ENCODE measurements at regions not wholly inside any gene's neighbourhood (a gene's known extent, or its start where the extent isn't known, plus 50 kb on each side); places are given as distances from the start of the nearest gene placed in this dataset.

DNA sequence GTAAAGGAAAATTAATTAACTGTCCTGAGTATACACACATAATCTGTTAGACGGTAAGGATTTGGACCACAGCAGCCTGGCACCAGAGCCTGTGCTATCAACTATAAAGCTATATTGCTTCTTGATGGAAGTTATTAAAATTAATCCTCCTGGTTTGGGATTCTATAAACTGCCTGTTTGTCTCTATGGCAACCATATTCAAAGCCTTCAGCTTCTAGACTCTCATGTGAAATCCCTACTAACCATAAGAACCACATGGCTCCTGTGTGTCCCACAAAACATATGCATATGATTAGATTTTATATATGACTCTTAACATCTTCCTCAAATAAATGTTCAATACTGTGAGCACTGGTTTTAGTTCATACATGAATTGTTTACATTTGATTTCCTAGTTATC, 380.8 kb downstream of the ANKRD50 start:
- TF ChIP-seq CTCF (conservative IDR thresholded peaks at IDR 0.05), result no peak
- Mint-ChIP-seq H3K9me3 (no peaks in the 10 kb centered on the region), H3K4me1 (ENCODE audit: unreplicated experiment) (peaks cover 27% of the 10 kb centered on the region), H3K27me3 (no peaks in the 10 kb centered on the region), H3K4me3 (no peak overlapping the region), H3K27ac (no peak overlapping the region), H3K36me3 (no peaks in the 10 kb centered on the region)
- DNase-seq (ENCODE audit: extremely low spot score, unreplicated experiment), result no peak

DNA sequence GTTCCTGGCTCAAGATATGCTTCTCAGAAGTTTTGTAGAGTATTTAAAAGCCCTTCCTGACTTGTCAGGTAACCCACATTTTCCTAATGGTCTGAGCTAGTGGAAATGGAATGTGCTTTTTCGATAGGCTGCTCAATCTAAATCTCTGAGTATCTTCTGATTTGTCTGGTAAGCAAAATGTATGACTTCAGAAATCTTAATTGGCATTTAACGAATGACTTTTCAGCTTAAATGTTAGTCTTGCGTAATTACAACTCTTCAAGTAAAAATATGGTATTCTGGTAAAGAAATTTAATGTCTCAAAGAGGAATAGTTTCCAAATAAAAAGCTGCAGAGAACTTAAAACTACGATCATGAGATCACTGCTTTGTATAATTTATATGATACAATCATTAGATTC, 379.1 kb downstream of the ANKRD50 start:
- no peak overlapping the region for H3K27ac Mint-ChIP-seq
- H3K4me1 Mint-ChIP-seq (ENCODE audit: unreplicated experiment), result peaks cover 23% of the 10 kb centered on the region
- no peaks in the 10 kb centered on the region for H3K9me3 Mint-ChIP-seq
- no peaks in the 10 kb centered on the region for H3K27me3 Mint-ChIP-seq
- H3K36me3 Mint-ChIP-seq, result no peaks in the 10 kb centered on the region
- DNase-seq (ENCODE audit: extremely low spot score, unreplicated experiment), result no peak
- no peak overlapping the region for H3K4me3 Mint-ChIP-seq
- no peak for TF ChIP-seq CTCF (conservative IDR thresholded peaks at IDR 0.05)

DNA sequence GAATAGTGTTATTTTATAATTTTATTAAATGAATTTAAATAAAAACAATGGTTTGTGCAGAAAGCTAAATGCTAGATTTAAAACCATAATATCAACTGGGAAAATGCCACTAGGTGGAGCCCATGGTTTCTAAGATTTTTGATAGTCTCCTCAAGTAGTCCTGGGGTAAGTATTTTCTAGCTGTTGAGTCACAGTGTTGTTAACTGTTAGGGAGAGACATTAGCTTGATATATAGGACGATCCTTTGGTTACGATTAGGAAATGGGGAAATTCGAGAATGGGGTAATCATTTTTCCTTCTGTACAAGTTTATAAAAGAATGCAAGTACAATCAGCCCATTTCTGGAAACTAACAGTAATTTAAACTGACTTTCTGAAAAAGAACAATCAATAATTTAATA, 378.4 kb downstream of the ANKRD50 start:
- Mint-ChIP-seq H3K9me3 (no peaks in the 10 kb centered on the region), H3K4me1 (ENCODE audit: unreplicated experiment) (peaks cover 17% of the 10 kb centered on the region), H3K27me3 (no peaks in the 10 kb centered on the region), H3K4me3 (no peak overlapping the region), H3K27ac (no peak overlapping the region), H3K36me3 (no peaks in the 10 kb centered on the region)
- peak; percentile 85 for TF ChIP-seq CTCF (conservative IDR thresholded peaks at IDR 0.05)
- DNase-seq (ENCODE audit: extremely low spot score, unreplicated experiment), result no peak

GRCh38 chr4:124337874-124338273, 374.7 kb downstream of the ANKRD50 start:
- peaks cover 4% of the 10 kb centered on the region for H3K4me1 Mint-ChIP-seq (ENCODE audit: unreplicated experiment)
- no peak overlapping the region for H3K27ac Mint-ChIP-seq
- no peak for TF ChIP-seq CTCF (conservative IDR thresholded peaks at IDR 0.05)
- no peak for DNase-seq (ENCODE audit: extremely low spot score, unreplicated experiment)
- H3K36me3 Mint-ChIP-seq, result no peaks in the 10 kb centered on the region
- H3K9me3 Mint-ChIP-seq, result peaks cover 7% of the 10 kb centered on the region
- no peak overlapping the region for H3K4me3 Mint-ChIP-seq
- H3K27me3 Mint-ChIP-seq, result no peaks in the 10 kb centered on the region

DNA sequence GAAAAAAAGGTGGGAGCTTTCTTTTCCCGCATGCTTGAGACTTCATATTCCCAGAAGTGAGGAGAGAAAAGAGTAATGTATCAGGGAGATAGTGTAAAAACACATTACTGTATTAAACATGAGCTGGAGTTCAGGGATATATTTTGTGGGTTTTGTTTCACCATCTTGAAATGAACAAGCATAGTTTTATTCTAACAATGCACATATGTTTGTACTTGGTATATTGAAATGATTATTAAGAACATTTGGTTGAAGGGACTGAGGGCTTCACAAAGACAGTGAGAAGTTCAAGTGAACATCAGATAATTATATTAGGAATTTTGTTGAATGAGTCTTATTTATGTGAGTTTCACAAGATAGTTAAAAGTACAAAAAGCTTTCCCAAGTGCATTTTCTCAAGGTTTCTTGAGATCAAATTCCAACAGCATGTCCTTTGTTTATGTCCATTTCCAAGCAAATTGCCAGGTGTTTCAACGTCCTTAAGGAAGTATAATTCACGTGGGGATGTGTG, 368.8 kb downstream of the ANKRD50 start:
- Mint-ChIP-seq H3K4me1 (ENCODE audit: unreplicated experiment) (no peaks in the 10 kb centered on the region), H3K27ac (no peak overlapping the region), H3K27me3 (no peaks in the 10 kb centered on the region), H3K9me3 (peaks cover 7% of the 10 kb centered on the region), H3K4me3 (no peak overlapping the region), H3K36me3 (no peaks in the 10 kb centered on the region)
- no peak for DNase-seq (ENCODE audit: extremely low spot score, unreplicated experiment)
- no peak for TF ChIP-seq CTCF (conservative IDR thresholded peaks at IDR 0.05)

DNA sequence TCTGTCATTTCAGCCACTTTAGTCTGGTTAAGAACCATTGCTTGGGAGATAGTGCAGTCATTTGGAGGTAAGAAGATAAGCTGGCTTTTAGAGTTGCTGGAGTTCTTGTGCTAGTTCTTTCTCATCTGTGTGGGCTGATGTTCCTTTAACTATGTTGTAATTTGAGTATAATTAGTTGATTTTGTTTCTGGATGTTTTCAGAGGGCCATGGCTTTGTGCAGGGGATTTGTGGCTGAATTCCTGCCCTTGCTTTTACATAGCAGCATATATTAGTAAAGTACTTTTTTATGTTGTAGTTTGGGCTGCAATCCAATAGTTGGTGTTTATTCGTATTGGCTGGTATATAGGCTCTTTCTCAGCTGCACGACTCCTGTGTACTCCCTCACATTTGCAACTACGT, 339.6 kb downstream of the ANKRD50 start:
- Mint-ChIP-seq H3K4me3 (no peak overlapping the region), H3K27me3 (no peaks in the 10 kb centered on the region), H3K9me3 (peaks cover 20% of the 10 kb centered on the region), H3K27ac (no peak overlapping the region), H3K36me3 (no peaks in the 10 kb centered on the region), H3K4me1 (ENCODE audit: unreplicated experiment) (no peaks in the 10 kb centered on the region)
- no peak for TF ChIP-seq CTCF (conservative IDR thresholded peaks at IDR 0.05)
- no peak for DNase-seq (ENCODE audit: extremely low spot score, unreplicated experiment)
